Activated CD8-positive, alpha-beta memory T cell treated with anti-CD3 and anti-CD28 coated beads, Interleukin-2, amount 50 U/mL, for 4 hours (primary cell): ENCODE measurements at regions not wholly inside any gene's neighbourhood (a gene's known extent, or its start where the extent isn't known, plus 50 kb on each side); places are given as distances from the start of the nearest gene placed in this dataset.

ENCODE experiments used
- DNase-seq: peaks from one replicate; pipeline ENCODE4 v3.0.0-alpha.2; 2020

DNA sequence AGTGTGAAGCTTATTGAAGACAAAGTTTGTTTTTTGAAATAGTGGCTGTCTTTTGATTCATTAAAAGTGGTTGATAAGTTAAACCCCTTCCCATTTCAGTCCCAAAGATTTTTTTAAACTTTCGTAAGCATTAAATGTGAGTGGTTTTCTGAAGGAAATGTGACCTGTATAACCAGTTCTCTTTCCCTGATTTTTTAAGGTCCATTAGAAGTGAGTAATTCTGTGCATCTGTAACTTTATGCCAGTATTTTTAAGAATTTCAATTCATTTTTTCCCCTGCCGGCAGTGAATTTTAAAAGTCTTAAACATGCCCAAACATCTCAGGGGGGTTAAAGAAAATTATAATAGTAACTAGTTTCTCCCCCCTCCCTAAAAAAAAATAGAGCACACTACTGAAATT lies 254.6 kb upstream of the SP8 start:
- DNase-seq = no peak

DNA sequence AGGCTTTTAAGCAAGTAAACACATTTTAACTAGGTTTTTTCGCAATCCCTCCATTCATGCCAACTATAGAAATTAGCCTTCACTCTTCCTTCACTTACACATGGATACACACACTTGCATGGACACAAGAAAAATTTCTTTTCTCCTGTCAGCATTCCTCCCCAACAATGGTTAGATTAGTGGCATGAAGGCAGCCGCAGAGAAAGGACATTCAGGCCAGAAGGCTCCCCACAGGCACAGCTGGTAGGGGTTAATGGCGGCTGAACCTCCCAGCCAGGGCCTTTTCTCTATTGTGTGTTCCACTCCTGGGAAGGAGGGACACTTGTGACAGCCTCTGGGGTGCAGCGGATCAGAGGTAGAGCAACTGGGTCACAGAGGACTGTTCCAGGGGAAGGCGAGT lies 255.0 kb upstream of the SP8 start:
- DNase-seq = no peak

DNA sequence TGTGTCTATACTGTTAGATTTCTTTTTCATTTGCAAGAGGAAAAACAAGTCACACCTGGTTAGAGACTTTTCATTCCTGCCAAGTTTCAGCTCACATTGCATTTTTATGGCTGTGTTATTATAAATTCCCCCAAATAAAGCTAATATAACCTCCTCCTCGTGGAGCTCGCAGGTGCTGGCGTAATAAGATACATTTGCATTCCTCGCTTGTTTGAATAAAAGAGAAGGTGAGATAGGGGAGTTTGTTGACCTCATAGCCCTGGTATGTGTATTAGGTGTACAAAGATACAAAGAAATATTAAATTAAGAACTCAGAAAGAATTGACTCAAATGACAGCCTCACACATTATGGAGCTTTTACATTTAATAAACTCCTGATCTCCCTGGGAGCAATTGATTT lies 257.7 kb upstream of the SP8 start:
- no peak for DNase-seq

DNA sequence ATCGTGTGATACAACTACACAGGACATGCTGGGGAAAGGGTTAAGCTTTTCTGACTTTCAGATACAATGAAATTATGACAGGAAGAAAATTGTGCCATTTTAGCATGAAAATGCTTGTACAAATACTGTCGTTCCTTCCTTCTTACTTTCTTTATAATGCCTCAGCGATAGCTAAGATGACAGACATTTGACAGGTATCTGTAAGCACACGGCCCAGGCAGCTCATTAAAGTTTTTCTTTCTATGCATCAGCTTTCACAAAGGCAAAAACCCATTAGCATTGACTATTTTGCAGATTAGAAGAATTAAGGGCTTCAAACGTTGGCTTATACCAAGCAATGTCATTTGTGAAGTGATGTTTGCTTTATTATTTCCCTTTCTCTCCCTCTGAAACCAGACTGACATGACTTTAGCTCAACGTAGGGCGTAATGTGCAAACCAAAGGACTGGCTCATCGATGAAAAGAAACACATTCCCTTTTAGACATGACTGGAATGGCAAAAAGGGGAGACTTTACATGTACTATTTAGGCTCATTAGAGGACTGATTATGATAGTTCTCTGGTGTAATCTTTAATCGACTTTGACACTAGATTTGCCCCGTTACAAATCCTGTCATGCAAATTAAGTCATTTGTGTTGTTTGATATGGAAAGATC lies 258.4 kb upstream of the SP8 start:
- no peak for DNase-seq

DNA sequence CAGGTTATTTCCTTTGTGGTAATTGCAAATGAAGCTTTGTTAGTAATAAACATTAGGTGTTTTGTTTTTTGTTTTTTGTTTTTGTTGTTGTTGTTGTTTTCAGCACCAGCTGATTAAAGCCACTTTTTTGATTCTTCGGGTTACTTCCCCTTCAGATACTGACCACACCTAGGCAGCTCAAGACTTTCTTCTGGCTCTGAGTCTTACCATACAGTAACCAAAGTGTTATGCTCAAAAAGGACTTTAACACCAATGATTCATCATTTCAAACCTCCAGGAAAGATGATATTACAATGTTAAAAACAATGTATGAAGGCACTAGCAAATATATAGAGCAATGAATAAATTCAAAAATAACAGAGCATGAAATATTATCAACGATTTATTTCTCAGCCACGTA lies 265.2 kb upstream of the SP8 start:
- no peak for DNase-seq

DNA sequence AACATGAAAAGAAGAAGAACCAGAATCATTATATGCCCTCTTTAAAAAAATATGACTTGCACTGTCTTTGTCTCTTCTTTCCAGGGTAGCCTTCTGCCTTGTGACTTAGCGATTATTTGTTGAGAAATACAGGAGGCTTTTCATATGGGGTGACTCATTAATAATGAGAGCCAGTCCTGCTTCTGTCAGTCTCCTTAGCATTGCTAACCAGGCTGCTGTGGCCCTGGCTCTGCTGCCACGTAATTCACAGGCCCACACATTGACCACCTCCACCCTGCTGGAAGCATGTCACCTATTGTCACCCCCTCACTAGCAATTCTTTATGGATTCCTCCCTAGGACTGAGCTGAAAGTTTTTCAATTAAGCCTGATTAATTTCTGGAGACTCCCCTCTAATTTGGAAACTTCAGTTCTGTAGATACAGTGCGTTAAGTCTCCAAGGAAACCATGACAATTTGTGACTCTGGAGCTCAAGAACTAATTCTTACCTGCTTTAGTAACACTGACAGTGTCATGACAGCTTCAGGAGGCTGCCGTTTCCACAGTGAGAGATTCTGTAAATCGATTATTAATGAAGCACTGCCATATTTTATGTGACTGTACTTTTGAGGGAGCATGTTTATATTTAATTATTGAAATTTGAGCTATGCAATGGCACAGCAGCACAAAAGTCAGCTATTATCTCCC lies 267.9 kb upstream of the SP8 start:
- no peak for DNase-seq

DNA sequence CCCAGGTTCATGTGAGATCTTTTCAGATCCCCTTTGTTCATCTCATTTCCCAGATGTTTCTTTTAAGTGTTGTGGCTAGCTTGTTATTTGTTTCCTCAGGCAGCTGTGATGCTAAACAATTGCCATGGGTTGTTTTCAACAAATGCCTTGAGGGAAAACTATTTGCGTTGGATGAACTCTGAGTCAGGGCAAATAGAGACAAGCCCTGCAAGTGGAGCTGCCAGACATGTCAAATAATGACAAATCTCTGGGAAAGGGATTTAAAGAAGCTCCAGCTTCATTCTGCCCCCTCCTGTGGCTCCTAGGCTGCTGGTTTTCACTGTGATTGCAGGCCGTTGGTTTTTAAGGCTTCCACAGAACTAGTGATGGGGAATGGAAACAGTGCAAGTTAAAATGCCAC lies 272.4 kb upstream of the SP8 start:
- DNase-seq = no peak

DNA sequence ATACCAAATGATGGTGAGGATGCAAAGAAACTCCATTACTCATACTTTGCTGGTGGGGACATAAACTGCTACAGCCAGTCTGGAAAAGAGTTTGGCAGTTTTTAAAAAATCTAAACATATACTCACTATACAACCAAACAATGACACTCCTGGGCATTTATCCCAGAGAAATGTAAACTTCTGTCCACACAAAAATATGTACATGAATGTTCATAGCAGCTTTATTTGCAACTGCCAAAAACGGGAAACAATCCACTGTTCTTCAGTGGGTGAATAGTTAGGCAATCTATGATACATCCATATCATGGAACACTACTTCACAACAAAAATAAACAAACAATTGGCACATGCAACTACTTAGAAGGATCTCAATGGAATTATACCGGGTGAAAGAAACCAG lies 276.4 kb upstream of the SP8 start:
- no peak for DNase-seq

DNA sequence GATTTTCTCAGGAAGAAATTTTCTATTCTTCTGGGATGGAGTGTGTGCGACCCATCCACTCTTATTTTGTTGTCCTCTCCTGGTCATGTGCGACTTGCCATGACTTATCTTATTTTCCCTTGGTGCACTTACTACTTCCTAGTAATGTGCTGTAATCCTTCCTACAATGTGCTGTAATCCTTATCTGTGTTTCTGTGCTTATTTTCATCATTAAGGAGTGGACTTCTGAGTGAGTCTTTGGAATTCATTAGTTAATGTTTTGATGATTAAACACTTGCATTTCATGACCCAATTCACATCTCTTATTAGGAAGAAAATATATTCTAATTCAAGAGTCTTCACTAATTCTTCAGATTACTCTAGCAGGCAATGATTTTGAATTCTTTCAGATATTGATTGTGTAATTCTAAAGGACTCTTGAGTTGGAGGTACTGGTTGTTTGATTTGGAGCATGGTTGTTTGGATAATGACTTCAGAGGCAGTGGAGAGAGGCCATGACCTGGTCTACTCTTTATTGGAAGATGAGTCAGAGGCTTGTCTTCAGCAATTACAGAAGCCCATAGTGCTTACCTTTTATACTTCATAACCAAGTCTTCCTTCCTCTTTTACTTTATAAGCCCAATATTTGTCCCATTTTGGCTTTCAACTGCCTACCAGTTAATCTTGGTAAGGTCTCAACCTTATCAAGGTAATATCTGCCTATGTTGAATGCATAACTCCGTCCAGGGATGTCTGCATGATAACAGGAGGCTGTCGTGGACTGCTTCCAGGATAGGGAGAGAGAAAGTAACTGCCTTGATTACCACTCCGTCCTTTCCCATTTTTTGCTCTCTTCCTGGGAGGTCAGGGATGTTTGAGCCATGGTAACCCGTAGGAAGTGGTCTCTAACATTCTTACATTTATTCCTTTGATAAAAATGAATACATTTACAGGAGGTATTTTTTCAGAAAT lies 278.3 kb upstream of the SP8 start:
- no peak for DNase-seq

DNA sequence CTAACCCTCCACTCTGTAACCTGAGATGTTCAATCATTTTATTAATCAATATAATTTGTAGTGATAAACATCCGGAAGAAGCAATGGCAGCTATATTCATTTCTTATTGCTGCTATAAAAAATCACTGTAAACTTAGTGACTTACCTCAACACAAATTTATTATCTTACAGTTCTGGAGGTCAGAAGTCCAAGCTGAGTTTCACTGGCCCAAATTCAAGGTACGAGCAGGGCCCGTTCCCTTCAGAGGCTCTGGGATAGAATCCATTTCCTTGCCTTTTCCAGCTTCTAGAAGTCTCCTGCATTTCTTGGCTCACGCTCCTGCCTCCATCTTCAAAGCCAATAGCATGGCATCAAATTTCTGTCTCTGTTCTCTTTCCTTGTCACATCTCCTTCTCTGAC lies 279.5 kb upstream of the SP8 start:
- no peak for DNase-seq

DNA sequence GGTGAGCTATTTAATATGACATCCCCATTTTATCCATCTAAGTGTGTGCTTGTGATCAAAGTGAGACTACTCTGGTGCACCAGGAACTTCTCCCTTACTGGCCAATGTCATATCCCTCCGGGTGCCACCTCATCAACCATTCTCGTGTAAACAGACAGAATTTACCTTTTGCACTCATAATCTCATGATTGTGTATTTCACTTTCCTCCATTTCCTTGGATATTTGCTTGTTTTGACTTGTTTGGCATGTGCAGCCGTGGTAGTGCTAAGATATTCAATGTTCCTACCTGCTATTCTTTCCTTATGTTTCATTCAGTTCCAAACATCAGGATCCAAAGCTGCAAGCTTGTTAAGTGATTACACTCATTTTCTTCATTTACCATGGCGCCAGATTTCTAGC lies 280.5 kb upstream of the SP8 start:
- no peak for DNase-seq

DNA sequence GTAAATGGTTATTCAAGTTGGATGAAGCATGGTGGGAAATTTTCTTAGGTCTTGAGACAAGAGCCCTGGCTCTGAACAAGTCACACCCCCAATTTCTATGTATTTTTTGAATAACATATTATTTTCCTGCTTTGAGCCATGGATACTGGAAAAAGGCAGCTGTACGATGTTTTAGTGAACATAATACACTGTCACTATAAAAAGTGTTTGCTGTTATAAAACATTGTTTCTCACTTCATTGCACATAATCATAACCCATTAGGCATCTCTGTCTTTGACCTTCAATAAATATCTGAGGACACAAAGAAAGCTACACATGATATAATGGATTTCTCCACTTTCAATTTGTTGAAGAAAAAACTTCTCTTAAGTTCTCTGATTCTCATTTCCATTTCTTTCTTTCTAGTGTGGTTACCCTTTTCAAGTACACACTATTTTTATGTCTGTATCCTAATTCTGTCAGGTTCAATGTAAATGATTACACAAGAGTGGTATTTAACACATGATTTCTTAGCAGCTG lies 283.9 kb upstream of the SP8 start:
- no peak for DNase-seq

DNA sequence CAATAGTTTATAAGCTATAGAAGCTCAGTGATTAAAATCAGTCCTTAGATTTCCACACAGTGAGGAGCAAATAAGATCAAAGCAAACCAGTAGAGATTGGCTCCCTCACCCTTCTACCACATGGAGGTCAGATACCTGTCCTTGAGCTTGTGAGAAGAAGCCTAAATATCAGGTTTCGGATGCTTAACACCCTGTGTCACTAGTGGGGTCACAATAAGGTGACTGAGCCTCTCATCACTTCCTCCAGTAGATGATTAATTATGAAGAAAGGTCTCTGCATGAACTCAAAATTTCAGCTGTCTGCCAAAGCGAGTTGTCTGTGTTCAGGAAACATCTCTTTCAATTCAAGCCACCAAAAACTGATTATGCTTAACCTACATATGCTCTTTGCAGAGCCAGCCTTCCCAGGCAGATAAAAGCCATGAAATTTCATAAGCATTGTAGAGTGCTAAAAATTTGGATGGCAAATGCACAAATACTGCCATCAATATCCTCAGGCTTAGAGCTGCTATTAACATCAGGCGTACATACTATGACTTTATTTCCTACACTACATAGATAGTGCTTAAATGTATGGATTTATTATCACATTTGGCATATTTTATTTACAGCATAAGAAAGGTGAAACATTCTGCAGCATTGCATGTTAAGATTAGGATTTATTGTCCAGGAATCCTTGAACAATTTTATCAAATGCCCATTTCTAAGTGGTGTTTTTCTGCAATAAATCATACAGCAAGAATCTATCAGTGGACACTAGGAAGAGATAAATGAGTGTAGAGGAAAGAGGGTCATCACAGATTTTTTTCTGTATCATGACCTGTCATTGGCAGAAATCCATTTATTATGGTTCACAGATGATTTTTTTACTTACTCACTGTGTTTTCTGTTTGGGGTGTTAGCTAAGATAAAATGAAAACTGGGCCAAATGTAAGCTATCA lies 285.1 kb upstream of the SP8 start:
- DNase-seq = no peak

DNA sequence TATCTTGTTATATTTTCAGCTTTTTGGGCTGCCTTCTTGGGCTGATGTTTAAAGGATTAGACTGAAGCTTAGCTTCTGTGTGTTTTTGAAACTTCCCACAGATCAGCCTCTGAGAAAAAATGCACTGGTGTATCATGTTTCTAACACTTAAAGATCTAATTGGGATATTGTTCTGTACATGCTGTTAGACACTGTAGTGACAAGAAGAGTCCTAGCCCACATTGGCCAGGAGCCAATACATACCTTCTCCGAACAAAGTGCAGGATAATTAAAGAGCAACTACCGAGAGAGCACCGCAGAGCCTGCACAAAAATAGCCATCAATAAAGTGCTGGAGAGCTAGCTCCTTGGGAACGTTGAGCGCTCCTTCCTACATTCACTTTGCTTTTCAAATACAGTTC lies 289.4 kb upstream of the SP8 start:
- no peak for DNase-seq

DNA sequence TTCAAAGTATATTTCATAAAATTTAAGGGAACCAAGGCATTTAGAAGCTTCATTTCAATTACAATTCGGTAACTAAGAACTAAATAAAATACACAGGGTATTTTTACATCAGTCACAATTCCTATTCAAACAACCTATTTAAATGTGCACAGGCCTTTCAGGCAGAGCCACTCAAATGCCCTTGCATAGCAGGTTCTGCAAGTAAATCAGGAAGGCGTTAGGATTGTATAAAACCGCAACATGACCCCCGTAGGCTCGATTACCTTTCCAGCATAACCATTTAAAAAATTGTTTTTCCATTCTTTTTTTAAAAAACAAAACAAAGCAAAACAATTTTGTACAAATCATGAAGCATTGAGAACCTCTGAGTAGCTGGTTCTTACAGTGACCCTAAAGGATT lies 289.9 kb upstream of the SP8 start:
- DNase-seq = no peak

DNA sequence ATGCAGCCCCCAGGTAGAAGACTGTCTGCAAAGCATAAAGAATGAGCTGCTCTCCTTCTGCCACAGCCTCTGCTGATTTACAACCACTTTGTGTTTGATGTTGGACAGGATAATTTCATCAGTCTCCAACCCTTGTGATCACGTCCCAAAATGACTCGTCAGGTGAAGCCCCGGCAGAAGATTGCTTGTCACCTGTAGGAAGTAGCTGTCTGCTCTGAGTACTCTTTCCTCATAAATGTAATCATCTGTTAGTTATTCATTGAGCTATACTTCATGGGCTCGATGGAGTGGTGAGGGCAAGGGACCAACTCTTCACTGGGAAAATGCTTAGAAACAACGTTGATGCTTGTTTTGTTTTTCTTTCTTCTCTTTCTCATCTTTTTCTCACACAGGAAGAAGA lies 290.9 kb upstream of the SP8 start:
- no peak for DNase-seq

DNA sequence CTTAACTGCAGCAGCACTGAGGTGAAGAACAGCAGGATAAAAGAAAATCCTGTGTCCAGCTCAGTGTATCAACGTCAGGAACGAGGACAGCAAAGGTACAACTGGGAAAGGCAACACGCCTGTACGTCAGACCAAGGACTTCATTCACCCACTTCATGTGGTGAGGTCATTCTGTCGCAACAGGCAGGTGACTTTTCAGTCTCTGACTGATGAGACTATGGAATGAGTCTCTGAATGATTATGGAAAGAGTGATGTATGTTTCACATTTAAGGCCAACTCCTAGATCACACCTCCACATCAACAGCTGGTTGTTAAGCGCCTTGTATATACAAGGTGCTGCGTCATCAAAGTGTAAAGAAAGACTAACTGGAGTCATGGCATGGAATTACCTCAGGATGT lies 297.6 kb upstream of the SP8 start:
- no peak for DNase-seq

DNA sequence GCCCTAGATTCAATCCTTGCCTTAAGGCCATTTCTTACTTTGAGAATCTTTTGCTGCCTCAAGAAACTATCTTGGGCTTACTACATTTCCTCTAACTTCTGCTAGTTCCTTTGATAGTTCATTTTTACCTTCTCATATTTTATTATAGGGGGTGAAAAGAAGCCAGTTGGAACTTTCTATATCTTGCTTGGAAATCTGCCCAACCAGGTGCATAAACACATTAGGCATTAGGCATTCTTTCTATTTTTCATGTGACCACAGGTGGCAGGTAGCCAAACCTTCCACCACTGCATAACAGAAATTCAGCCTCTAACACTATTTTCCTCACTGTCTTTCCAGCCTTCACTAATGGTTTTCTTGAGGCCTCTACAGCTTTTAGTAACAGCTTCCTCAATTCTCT lies 300.0 kb upstream of the SP8 start:
- DNase-seq = no peak

DNA sequence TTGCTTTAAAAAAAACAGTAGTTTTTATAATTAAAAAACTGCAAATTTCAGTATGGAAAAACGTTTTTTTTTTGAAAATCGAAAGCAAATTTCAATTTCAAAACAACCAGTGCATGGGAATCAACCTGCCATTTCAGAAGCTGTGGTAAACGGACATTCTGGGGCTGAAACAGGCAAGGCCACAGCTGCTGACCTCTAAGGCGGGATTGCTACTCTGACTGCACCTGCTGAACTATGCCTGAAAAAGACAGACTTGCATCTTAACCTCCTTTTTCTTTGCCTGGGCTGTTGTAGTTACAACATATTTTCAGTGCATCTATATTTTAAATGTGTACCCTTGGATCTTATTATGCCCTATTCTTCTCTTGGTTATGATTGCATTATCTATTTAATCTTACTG lies 303.0 kb upstream of the SP8 start:
- DNase-seq = no peak

DNA sequence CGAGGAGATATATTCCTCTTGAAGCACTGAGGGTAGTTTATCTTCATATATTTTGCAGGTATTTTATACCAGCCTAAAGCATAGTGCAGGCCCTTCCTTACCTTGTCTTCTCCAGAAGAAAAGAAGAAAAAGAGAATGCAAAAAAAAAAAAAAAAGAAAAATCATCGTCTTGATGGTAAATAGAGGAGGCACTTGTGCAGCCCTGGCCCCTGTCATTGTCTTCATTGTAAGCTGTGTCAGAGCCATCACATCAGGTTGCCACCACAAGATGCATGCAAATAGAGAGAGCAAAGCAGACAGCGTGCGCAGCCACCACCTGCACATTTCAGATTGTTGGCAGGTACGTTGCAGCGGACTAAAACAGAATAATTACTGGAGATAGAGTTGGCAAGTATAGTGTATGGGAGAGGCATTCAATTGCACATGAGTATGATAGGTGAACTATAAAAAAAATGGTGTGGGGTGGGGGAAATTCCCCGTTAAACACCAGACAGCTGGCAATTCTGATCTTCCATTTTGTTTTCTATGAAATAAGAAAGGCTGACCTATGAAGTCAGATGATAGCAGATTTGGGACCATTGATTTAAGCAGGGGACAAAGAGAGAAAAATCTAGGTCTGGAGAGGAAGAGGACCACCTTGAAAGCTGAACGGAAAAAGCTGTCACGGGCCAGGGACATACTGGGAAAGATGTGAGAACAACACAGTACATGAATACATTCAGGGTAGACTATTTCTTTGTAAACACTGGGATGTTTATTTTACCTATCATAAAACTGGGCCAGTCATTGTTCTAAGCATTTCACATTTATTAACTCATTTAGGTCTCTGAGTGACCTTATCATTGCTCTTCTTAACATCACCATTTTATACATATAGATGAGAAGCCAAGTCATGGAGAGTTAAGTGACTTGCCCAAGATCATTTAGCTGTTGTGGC lies 306.3 kb upstream of the SP8 start:
- no peak for DNase-seq

DNA sequence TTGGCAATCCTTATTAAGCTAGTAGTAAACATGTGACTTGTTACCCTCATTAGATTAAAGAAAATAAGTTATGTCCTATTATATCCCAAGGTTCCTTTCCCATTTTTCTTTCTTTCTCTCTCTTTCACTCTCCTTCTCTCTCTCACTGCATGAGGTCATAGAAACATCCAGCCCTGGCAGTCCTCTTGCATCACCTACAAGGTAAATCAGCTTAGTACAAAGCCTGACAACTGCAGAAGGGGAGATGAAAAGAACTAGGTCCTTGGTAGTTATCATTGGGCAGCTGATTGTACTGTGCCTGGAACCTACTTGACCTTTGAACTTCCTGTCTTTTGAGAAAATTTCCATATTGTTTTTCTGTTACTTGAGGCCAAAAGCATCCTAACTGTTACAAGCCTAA lies 307.9 kb upstream of the SP8 start:
- no peak for DNase-seq

DNA sequence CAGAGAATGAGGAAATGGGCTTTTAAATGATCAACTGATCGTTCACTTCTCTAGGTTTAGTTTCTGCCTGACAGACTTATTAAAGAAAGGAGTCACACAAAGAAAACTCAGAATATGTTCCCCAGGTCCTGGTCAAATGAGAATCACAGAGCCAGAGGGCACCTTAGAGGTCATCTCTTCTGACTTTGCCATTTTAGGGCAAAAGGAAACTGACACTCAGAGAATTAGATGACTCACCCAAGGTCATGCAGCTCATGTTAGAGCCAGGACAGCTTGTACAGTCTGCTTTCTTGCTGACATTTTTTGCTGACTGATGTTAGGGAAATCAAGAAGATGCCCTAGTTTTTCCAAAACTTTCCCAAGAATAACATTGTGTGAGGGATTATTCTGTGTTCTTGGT lies 312.7 kb upstream of the SP8 start:
- no peak for DNase-seq
